ENCODE measurements at regions not wholly inside any gene's neighbourhood (a gene's known extent, or its start where the extent isn't known, plus 50 kb on each side); places are given as distances from the start of the nearest gene placed in this dataset.

DNA sequence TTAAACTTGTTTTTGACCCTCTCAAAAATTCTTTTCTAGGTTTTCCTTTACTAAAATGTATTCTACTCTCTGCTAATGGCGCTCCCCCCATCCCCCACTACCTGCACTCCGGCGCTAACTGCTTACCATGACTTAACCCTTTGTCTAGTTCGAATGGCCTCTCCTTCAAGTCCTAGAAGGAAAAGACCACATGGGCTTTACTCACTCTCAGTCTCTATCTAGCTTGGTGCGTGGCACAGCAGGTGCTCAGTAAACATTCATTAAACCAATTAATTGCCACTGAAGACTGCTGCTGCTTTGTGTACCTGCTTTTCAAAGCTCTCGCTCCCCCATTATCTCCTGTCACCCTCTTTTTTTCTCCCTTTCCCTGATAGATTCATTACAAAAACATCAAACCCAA lies 457.7 kb upstream of the THRB start:
- Histone ChIP-seq H3K27ac (ENCODE audit: low read length) (no peak overlapping the region), H3K4me2 (ENCODE audit: low read depth, low read length) (no peak overlapping the region), H3K9ac (ENCODE audit: low read length) (no peak overlapping the region), H3K4me1 (ENCODE audit: low read length) (0 out of 2 replicates have a peak, but pooled peaks cover 4% of the 10 kb centered on the region), H3K9me2 (replicated peaks; ENCODE audit: insufficient read depth, low read length) (no peaks in the 10 kb centered on the region), H3K4me3 (ENCODE audit: low read length) (no peak overlapping the region), H4K20me1 (ENCODE audit: insufficient read depth, low read length) (no peaks in the 10 kb centered on the region), H3K36me3 (replicated peaks; ENCODE audit: insufficient read depth, low read length) (no peaks in the 10 kb centered on the region), H3F3A (ENCODE audit: insufficient read depth, low read length) (no peaks in the 10 kb centered on the region), H3K79me2 (ENCODE audit: low read length) (no peaks in the 10 kb centered on the region), H3K27me3 (replicated peaks; ENCODE audit: insufficient read depth, low read length) (no peaks in the 10 kb centered on the region), H3K9me3 (replicated peaks; ENCODE audit: insufficient read depth, low read length) (no peaks in the 10 kb centered on the region), H2AFZ (ENCODE audit: low read length) (no peak overlapping the region)
- DNase-seq, result no peak
- TF ChIP-seq EZH2phosphoT487 (IDR thresholded peaks at IDR 0.05; ENCODE audit: low read length), result no peak
- TF ChIP-seq, protein P1, sequence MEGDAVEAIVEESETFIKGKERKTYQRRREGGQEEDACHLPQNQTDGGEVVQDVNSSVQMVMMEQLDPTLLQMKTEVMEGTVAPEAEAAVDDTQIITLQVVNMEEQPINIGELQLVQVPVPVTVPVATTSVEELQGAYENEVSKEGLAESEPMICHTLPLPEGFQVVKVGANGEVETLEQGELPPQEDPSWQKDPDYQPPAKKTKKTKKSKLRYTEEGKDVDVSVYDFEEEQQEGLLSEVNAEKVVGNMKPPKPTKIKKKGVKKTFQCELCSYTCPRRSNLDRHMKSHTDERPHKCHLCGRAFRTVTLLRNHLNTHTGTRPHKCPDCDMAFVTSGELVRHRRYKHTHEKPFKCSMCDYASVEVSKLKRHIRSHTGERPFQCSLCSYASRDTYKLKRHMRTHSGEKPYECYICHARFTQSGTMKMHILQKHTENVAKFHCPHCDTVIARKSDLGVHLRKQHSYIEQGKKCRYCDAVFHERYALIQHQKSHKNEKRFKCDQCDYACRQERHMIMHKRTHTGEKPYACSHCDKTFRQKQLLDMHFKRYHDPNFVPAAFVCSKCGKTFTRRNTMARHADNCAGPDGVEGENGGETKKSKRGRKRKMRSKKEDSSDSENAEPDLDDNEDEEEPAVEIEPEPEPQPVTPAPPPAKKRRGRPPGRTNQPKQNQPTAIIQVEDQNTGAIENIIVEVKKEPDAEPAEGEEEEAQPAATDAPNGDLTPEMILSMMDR (IDR thresholded peaks at IDR 0.05; ENCODE audit: low read length), result no peak
- TF ChIP-seq EZH2 (optimal IDR thresholded peaks at IDR 0.05; ENCODE audit: low read depth, low read length), result no peak

DNA sequence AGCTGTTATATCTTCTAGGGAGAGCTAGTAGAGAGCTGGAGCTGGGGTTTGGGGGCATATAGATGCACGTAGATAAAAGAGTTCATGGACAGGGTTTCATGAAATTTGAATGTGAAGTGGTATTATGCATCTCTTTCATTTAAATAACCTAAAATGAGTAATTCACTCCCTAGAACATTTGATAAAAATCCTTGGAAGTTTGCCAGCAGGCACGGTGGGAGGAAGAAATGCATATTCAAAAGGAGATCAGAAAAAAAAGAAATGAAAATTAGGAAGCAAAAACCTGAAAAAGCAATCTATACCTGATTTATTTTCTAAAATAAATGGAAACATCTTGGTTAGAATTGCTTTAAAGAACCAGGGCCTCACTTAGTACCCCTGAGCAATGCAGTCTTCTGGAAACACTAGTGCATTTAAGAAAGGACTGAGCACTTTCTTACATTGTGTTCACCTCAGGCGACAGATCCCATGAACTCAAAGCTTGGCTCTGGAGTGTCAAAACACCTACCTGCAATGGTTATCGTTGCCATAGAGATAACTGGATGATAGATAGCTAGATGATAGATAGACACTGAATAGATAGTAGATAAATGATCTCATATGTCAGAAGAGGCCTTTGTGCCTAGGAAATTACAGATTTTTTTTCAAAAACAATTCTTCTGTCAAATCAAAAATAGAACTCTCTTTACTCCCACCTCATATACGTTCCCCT lies 458.6 kb upstream of the THRB start:
- Histone ChIP-seq H3K9me3 (replicated peaks; ENCODE audit: insufficient read depth, low read length) (no peaks in the 10 kb centered on the region), H2AFZ (ENCODE audit: low read length) (no peak overlapping the region), H3K4me3 (ENCODE audit: low read length) (no peak overlapping the region), H3K9ac (ENCODE audit: low read length) (no peak overlapping the region), H3K79me2 (ENCODE audit: low read length) (no peaks in the 10 kb centered on the region), H3K27me3 (replicated peaks; ENCODE audit: insufficient read depth, low read length) (no peaks in the 10 kb centered on the region), H3K4me1 (ENCODE audit: low read length) (0 out of 2 replicates have a peak, but pooled peaks cover 4% of the 10 kb centered on the region), H3K9me2 (replicated peaks; ENCODE audit: insufficient read depth, low read length) (no peaks in the 10 kb centered on the region), H3K36me3 (replicated peaks; ENCODE audit: insufficient read depth, low read length) (no peaks in the 10 kb centered on the region), H3K4me2 (ENCODE audit: low read depth, low read length) (no peak overlapping the region), H3F3A (ENCODE audit: insufficient read depth, low read length) (no peaks in the 10 kb centered on the region), H4K20me1 (ENCODE audit: insufficient read depth, low read length) (no peaks in the 10 kb centered on the region), H3K27ac (ENCODE audit: low read length) (no peak overlapping the region)
- DNase-seq, result no peak
- TF ChIP-seq EZH2phosphoT487 (IDR thresholded peaks at IDR 0.05; ENCODE audit: low read length) (no peak), EZH2 (optimal IDR thresholded peaks at IDR 0.05; ENCODE audit: low read depth, low read length) (no peak)
- TF ChIP-seq, protein P1 (IDR thresholded peaks at IDR 0.05; ENCODE audit: low read length), result no peak

DNA sequence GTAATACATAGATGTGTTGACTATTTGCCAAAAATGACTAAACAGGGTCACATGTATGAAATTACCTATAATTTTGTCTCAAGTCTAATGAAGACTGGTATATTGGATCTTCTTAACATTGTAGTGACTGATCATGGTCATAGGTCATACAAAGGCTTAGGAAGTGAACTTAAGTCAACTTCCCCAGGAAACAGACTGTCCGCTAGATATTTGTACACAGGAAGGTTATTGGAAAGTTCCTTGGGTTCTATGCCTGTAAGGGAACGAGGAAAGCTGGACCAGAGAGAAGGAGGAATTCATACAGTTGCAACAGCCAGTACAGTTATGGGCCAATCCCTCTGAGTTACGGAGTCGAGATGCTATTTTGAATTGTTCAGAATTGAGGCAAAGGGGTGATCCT lies 462.0 kb upstream of the THRB start:
- H3K4me2 ChIP-seq (ENCODE audit: low read depth, low read length), result no peak overlapping the region
- H3K9me2 ChIP-seq (replicated peaks; ENCODE audit: insufficient read depth, low read length), result no peaks in the 10 kb centered on the region
- no peak overlapping the region for H3K4me3 ChIP-seq (ENCODE audit: low read length)
- no peaks in the 10 kb centered on the region for H3F3A ChIP-seq (ENCODE audit: insufficient read depth, low read length)
- H3K9me3 ChIP-seq (replicated peaks; ENCODE audit: insufficient read depth, low read length), result no peaks in the 10 kb centered on the region
- TF ChIP-seq EZH2phosphoT487 (IDR thresholded peaks at IDR 0.05; ENCODE audit: low read length), result no peak
- no peak for TF ChIP-seq EZH2 (optimal IDR thresholded peaks at IDR 0.05; ENCODE audit: low read depth, low read length)
- TF ChIP-seq, protein P1 (IDR thresholded peaks at IDR 0.05; ENCODE audit: low read length), result no peak
- no peak overlapping the region for H3K9ac ChIP-seq (ENCODE audit: low read length)
- H3K36me3 ChIP-seq (replicated peaks; ENCODE audit: insufficient read depth, low read length), result no peaks in the 10 kb centered on the region
- no peaks in the 10 kb centered on the region for H3K27me3 ChIP-seq (replicated peaks; ENCODE audit: insufficient read depth, low read length)
- no peaks in the 10 kb centered on the region for H4K20me1 ChIP-seq (ENCODE audit: insufficient read depth, low read length)
- H3K4me1 ChIP-seq (ENCODE audit: low read length), result 0 out of 2 replicates have a peak, but pooled peaks cover 4% of the 10 kb centered on the region
- H3K27ac ChIP-seq (ENCODE audit: low read length), result no peak overlapping the region
- no peaks in the 10 kb centered on the region for H3K79me2 ChIP-seq (ENCODE audit: low read length)
- H2AFZ ChIP-seq (ENCODE audit: low read length), result no peak overlapping the region
- DNase-seq, result no peak
